GM12892 (cell line): ENCODE measurements at regions not wholly inside any gene's neighbourhood (a gene's known extent, or its start where the extent isn't known, plus 50 kb on each side); places are given as distances from the start of the nearest gene placed in this dataset.

ENCODE experiments used
- POLR2A ChIP-seq: IDR thresholded peaks from 2 replicates; pipeline ENCODE4 v1.6.1; 2011; ENCODE audit warnings: low read depth, low read length, control low read depth
- POLR2AphosphoS5 ChIP-seq: IDR thresholded peaks from 2 replicates; pipeline ENCODE4 v1.6.1; 2011; ENCODE audit warnings: low read depth, low read length, control low read depth
- TAF1 ChIP-seq: IDR thresholded peaks from 2 replicates; pipeline ENCODE4 v1.6.1; 2011; ENCODE audit warnings: low read depth, mild to moderate bottlenecking, control low read depth, low read length, borderline replicate concordance

DNA sequence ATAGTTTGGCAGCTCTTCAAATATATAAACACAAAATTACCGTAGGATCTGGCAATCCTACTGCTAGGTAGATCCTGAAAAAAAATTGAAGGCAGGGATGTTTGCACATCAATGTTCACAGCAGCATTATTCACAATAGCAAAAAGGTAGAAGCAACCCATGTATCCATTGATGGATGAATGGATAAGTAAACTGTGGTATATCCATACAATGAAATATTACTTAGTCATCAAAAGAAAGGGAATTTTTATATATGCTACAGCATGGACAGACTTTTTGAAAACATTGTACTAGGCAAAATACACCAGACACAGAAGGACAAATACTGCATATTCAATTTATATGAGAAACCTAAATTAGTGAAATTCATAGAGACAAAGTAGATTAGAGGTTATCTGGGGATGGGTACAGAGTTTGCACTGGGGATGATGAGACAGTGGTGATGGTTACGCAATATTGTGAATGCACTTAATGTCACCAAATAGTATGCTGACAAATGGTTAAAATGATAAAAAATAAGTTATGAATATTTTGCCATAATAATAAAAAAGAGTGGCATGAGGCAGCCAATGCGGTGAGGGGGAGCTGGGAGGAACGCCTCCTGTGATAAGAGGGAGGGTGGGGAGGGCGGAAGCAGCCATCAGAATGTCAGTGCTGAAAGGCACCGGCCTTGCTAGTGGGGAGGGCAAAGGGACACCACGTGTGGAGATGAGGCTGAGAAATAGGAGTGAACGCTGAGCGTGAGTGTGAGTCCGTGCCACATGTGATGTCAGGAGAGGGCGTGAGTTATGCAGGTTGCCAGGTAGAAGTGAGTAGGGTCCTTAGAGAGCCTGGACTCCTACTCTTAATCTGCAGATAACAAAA is 386.1 kb upstream of the PODXL start:
- TF ChIP-seq POLR2AphosphoS5 (no peak), POLR2A (no peak), TAF1 (no peak)
